GM12892 (cell line): ENCODE measurements at regions not wholly inside any gene's neighbourhood (a gene's known extent, or its start where the extent isn't known, plus 50 kb on each side); places are given as distances from the start of the nearest gene placed in this dataset.

ENCODE experiments used
- DNase-seq: peaks from one replicate; pipeline ENCODE4 v3.0.0; 2011; ENCODE audit not compliant: insufficient read length
- FAIRE-seq: peaks from 2 replicates; lab custom pipeline; 2011; peaks lifted over from hg19 to GRCh38; lab: Jason Lieb, UNC
- POLR2A ChIP-seq: IDR thresholded peaks from 2 replicates; pipeline ENCODE4 v1.6.1; 2011; ENCODE audit warnings: low read depth, low read length, control low read depth
- POLR2AphosphoS5 ChIP-seq: IDR thresholded peaks from 2 replicates; pipeline ENCODE4 v1.6.1; 2011; ENCODE audit warnings: low read depth, low read length, control low read depth
- TAF1 ChIP-seq: IDR thresholded peaks from 2 replicates; pipeline ENCODE4 v1.6.1; 2011; ENCODE audit warnings: low read depth, mild to moderate bottlenecking, control low read depth, low read length, borderline replicate concordance

GRCh38 chr11:115017529-115017928, 339.2 kb downstream of the NXPE2 start:
- no peak for TF ChIP-seq POLR2A
- no peak for TF ChIP-seq TAF1
- no peak for TF ChIP-seq POLR2AphosphoS5
- FAIRE-seq = no peak
- DNase-seq = no peak

GRCh38 chr11:115030166-115030565, 351.8 kb downstream of the NXPE2 start:
- FAIRE-seq (no peak), DNase-seq (no peak)
- TF ChIP-seq TAF1 (no peak), POLR2A (no peak), POLR2AphosphoS5 (no peak)

GRCh38 chr11:115036406-115037180, 358.3 kb downstream of the NXPE2 start:
- FAIRE-seq (no peak), DNase-seq (no peak)
- no peak for TF ChIP-seq POLR2A
- TF ChIP-seq POLR2AphosphoS5 = no peak
- no peak for TF ChIP-seq TAF1

- TF ChIP-seq POLR2A = no peak
- TF ChIP-seq TAF1 = no peak
- no peak for TF ChIP-seq POLR2AphosphoS5
- FAIRE-seq = no peak
- DNase-seq = no peak
These were observed 363.7 kb downstream of the NXPE2 start for GRCh38 chr11:115042002-115042401.

GRCh38 chr11:115047631-115048030, 369.3 kb downstream of the NXPE2 start:
- FAIRE-seq (no peak), DNase-seq (no peak)
- TF ChIP-seq POLR2AphosphoS5 (no peak), TAF1 (no peak), POLR2A (no peak)

- TF ChIP-seq POLR2AphosphoS5 (no peak), POLR2A (no peak), TAF1 (no peak)
- DNase-seq (no peak), FAIRE-seq (no peak)
These were observed 371.5 kb downstream of the NXPE2 start for GRCh38 chr11:115049796-115050195.

GRCh38 chr11:115050756-115051155, 372.4 kb downstream of the NXPE2 start:
- no peak for TF ChIP-seq POLR2A
- TF ChIP-seq POLR2AphosphoS5 = no peak
- no peak for TF ChIP-seq TAF1
- FAIRE-seq (no peak), DNase-seq (no peak)

- FAIRE-seq (no peak), DNase-seq (no peak)
- TF ChIP-seq TAF1 = no peak
- TF ChIP-seq POLR2A = no peak
- TF ChIP-seq POLR2AphosphoS5 = no peak
These were observed 373.7 kb downstream of the NXPE2 start for GRCh38 chr11:115051938-115052590.

- no peak for DNase-seq
These were observed 374.3 kb downstream of the NXPE2 start for GRCh38 chr11:115052601-115053000.

GRCh38 chr11:115054570-115055538, 376.5 kb downstream of the NXPE2 start:
- TF ChIP-seq POLR2AphosphoS5 (no peak), POLR2A (no peak), TAF1 (no peak)

More at GRCh38 chr11:115052601-115053000, 374.3 kb downstream of the NXPE2 start:
- FAIRE-seq = no peak
- TF ChIP-seq TAF1 (no peak), POLR2A (no peak), POLR2AphosphoS5 (no peak)

GRCh38 chr11:115056514-115056913, 378.2 kb downstream of the NXPE2 start:
- no peak for DNase-seq
- no peak for FAIRE-seq
- no peak for TF ChIP-seq TAF1
- TF ChIP-seq POLR2AphosphoS5 = no peak
- no peak for TF ChIP-seq POLR2A

More at GRCh38 chr11:115054570-115055538, 376.5 kb downstream of the NXPE2 start:
- no peak for FAIRE-seq
- DNase-seq = no peak

- FAIRE-seq = no peak
- TF ChIP-seq POLR2AphosphoS5 = no peak
- no peak for TF ChIP-seq POLR2A
- no peak for TF ChIP-seq TAF1
- no peak for DNase-seq
These were observed 382.5 kb downstream of the NXPE2 start for GRCh38 chr11:115060840-115061239.
